Tibial artery (tissue), 4 donors: ENCODE measurements at regions not wholly inside any gene's neighbourhood (a gene's known extent, or its start where the extent isn't known, plus 50 kb on each side); places are given as distances from the start of the nearest gene placed in this dataset.

Experiments used
- DNase-seq, 2 donors: peaks; one replicate each; pipeline ENCODE4 v3.0.0-alpha.2; 2019
- H3K27ac ChIP-seq, 2 donors: fragments of 200-600 bp; sonication (generic) in 1 of 2; 1 replicate in 1 of 2; 2 replicates in 1 of 2; pipeline ENCODE4 v1.5.1; 2018 to 2019; ENCODE audit warnings: mild to moderate bottlenecking in 1 of 2
- H3K27me3 ChIP-seq, 2 donors: fragments of 200-600 bp; sonication (generic) in 1 of 2; one replicate each; pipeline versions ENCODE4 v1.5.1 to v1.6.0; 2016 to 2019
- H3K36me3 ChIP-seq, 3 donors: fragments of 200-600 bp; sonication (generic) in 2 of 3; one replicate each; pipeline ENCODE4 v1.5.1; 2016 to 2019; ENCODE audit warnings: mild to moderate bottlenecking in 2 of 3
- H3K4me1 ChIP-seq, 4 donors: fragments of 200-600 bp; sonication (generic) in 2 of 4; 1 replicate in 3 of 4; 2 replicates in 1 of 4; pipeline ENCODE4 v1.5.1; 2016 to 2019
- H3K4me3 ChIP-seq, 2 donors: fragments of 200-600 bp; sonication (generic) in 1 of 2; 1 replicate in 1 of 2; 2 replicates in 1 of 2; pipeline ENCODE4 v1.5.1; 2018 to 2019; ENCODE audit warnings: mild to moderate bottlenecking in 2 of 2
- H3K9me3 ChIP-seq, 3 donors: fragments of 200-600 bp; sonication (generic) in 1 of 3; one replicate each; pipeline ENCODE4 v1.5.1; 2016 to 2019
- CTCF ChIP-seq, 2 experiments: fragments of 200-600 bp in 1 of 2; fragments of 450-650 bp in 1 of 2; IDR thresholded peaks; one replicate each; pipeline ENCODE4 v1.5.1; 2017 to 2019; ENCODE audit warnings: antibody characterized with exemption in 2 of 2, mild to moderate bottlenecking in 1 of 2, moderate library complexity in 1 of 2
- intact Hi-C: fragments of 100-400 bp; cut with DNase I; formaldehyde crosslinking; loops from one replicate; pipeline ENCODE4 v1.15.0; 2023; ENCODE audit warnings: low total_unique reads

DNA sequence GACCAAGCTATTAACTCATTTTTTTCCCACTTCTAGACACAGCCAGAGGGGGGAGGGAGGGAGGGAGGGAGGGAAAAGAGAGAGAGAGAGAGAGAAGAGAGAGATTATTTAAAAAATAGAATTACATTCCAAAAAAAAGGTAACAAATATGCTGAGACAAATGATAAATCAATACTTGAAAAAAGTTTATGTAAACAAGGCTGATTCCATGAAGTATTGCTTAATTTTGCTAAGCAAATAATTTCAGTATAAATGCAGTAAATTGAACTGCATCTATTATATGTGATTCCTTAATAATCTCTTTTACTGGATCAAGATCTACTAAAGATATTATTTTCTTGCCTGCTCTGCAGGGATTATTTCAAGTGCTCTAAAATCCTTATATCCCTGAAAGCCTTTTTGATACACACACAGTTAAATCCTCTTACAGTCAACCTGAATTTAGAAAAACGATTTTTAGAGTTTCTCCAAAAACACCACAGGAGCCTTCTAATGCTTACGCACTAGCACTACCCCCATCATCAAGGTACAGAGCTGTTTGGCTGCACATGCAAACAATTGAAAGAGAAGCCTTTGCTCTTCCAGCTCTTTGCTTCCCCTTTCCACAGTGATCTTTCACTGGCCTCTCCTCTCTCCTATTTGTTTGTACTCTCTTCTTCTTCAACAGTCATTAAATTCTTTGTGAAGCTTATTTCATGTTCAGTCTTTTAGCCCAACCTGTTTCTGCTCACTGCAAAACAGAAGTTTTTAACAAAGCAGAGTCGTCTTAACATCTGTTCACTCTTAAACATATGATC lies 426.3 kb upstream of the FAM241A start:
- no peak for DNase-seq
- Histone ChIP-seq H3K36me3 (no peaks in the 10 kb centered on the region), H3K4me1 (no peaks in the 10 kb centered on the region), H3K27ac (no peak overlapping the region), H3K4me3 (no peak overlapping the region), H3K9me3 (no peaks in the 10 kb centered on the region), H3K27me3 (no peaks in the 10 kb centered on the region)
- intact Hi-C loops, result no loop called here
- no peak for TF ChIP-seq CTCF (IDR thresholded peaks at IDR 0.05)

- Histone ChIP-seq H3K27me3 (no peaks in the 10 kb centered on the region), H3K4me1 (no peaks in the 10 kb centered on the region), H3K27ac (no peak overlapping the region), H3K36me3 (no peaks in the 10 kb centered on the region), H3K9me3 (no peaks in the 10 kb centered on the region), H3K4me3 (no peak overlapping the region)
- no peak for DNase-seq
- intact Hi-C loops, result no loop called here
- no peak for TF ChIP-seq CTCF (IDR thresholded peaks at IDR 0.05)
Observed at GRCh38 chr4:111720866-111721265, 424.4 kb upstream of the FAM241A start.

DNA sequence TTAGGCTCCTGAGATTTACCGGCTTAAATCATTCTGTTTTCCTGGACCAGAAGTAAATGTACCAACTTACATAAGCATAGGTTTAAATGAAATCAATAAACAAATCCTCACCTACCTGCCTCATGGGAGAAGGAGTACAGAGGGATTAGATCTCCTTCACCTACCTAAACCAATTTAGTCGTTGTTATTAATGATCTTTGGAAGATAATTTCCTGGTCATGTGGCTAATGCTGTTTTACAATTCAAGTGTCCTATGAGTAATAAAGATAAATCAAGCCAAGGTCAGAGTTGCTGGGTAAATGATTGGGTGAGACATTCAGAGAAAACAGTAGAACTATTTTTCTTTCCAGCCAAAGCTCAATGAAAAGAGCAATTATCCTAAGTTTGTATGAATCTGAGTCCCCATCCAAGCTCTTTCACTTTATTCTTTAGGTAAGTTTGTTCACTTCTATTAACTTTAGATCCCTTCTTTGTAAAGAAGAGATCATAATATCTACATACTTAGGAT lies 423.0 kb upstream of the FAM241A start:
- Histone ChIP-seq H3K9me3 (no peaks in the 10 kb centered on the region), H3K4me1 (no peaks in the 10 kb centered on the region), H3K27ac (no peak overlapping the region), H3K36me3 (no peaks in the 10 kb centered on the region), H3K4me3 (no peak overlapping the region), H3K27me3 (no peaks in the 10 kb centered on the region)
- no peak for DNase-seq
- intact Hi-C loops, result no loop called here
- TF ChIP-seq CTCF (IDR thresholded peaks at IDR 0.05), result no peak

GRCh38 chr4:111736516-111736915 lies 408.7 kb upstream of the FAM241A start:
- H3K27ac ChIP-seq, result no peak overlapping the region
- no peaks in the 10 kb centered on the region for H3K36me3 ChIP-seq
- H3K4me3 ChIP-seq, result no peak overlapping the region
- H3K9me3 ChIP-seq, result no peaks in the 10 kb centered on the region
- no peak for DNase-seq
- TF ChIP-seq CTCF (IDR thresholded peaks at IDR 0.05), result no peak
- intact Hi-C loops, result no loop called here
- H3K27me3 ChIP-seq, result no peaks in the 10 kb centered on the region
- H3K4me1 ChIP-seq, result no peaks in the 10 kb centered on the region

DNA sequence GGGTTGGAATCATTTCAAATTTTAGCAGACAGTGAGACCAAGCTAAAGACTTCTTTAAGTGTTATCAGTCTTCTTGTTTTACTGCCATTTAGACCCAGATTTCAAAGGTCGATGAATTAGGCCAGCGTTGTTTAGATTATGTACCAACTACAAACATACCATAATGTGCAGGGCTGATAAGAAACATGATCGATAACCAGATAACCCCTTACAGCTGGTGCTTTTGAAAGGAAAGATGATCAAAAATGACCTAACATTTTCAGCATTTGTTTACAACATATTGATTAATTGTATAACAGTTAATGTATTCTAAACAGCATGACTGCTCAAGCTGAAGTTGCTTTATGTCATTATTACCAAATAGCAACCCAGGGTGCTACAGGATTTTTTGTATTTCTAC lies 400.4 kb upstream of the FAM241A start:
- H3K27me3 ChIP-seq, result no peaks in the 10 kb centered on the region
- H3K27ac ChIP-seq, result no peak overlapping the region
- H3K36me3 ChIP-seq, result no peaks in the 10 kb centered on the region
- TF ChIP-seq CTCF (IDR thresholded peaks at IDR 0.05), result no peak
- H3K9me3 ChIP-seq, result no peaks in the 10 kb centered on the region
- intact Hi-C loops, result no loop called here
- no peaks in the 10 kb centered on the region for H3K4me1 ChIP-seq
- no peak for DNase-seq
- H3K4me3 ChIP-seq, result no peak overlapping the region
